Astrocyte of the spinal cord (primary cell): ENCODE measurements at regions not wholly inside any gene's neighbourhood (a gene's known extent, or its start where the extent isn't known, plus 50 kb on each side); places are given as distances from the start of the nearest gene placed in this dataset.
A peak's percentile ranks its signal among the peaks of the same experiment; 100 is the strongest.

Experiments used
- DNase-seq: peaks from one replicate; pipeline ENCODE4 v3.0.0; 2011; ENCODE audit warnings: low read depth, low spot score
- H3K4me3 ChIP-seq: 2 replicates; pipeline ENCODE4 v1.5.1; 2011; ENCODE audit warnings: low read depth, mild to moderate bottlenecking, low read length, moderate library complexity
- CTCF ChIP-seq: IDR thresholded peaks from 2 replicates; pipeline ENCODE4 v1.5.1; 2012; ENCODE audit warnings: low read depth, mild to moderate bottlenecking, low read length, inconsistent platforms
- in situ Hi-C: cut with HindIII; loops from 2 replicates; pipeline ENCODE4 v1.10.0; 2017; ENCODE audit warnings: low sequenced_read_pairs

- TF ChIP-seq CTCF = no peak
- in situ Hi-C loops = no loop called here
- DNase-seq = no peak
- H3K4me3 ChIP-seq = no peak overlapping the region
These were observed 208.5 kb upstream of the TUT7 start for GRCh38 chr9:86562691-86563090.

- in situ Hi-C loops = no loop called here
- H3K4me3 ChIP-seq = no peak overlapping the region
- no peak for DNase-seq
- TF ChIP-seq CTCF = no peak
These were observed 203.7 kb upstream of the TUT7 start for GRCh38 chr9:86557918-86558317.

- H3K4me3 ChIP-seq = no peak overlapping the region
- no peak for TF ChIP-seq CTCF
- in situ Hi-C loops = no loop called here
- peak; percentile 82 for DNase-seq
These were observed 203.0 kb upstream of the TUT7 start for GRCh38 chr9:86557063-86557766.

- DNase-seq = no peak
- no peak for TF ChIP-seq CTCF
- in situ Hi-C loops = no loop called here
- no peak overlapping the region for H3K4me3 ChIP-seq
These were observed 201.5 kb upstream of the TUT7 start for GRCh38 chr9:86555661-86556060.

- no peak for DNase-seq
- TF ChIP-seq CTCF = no peak
- in situ Hi-C loops = no loop called here
- H3K4me3 ChIP-seq = no peak overlapping the region
These were observed 196.2 kb upstream of the TUT7 start for GRCh38 chr9:86550401-86550800.

GRCh38 chr9:86549920-86550319 is 195.7 kb upstream of the TUT7 start:
- H3K4me3 ChIP-seq = no peak overlapping the region
- no peak for DNase-seq
- in situ Hi-C loops = no loop called here
- TF ChIP-seq CTCF = no peak
